Osteocyte (in vitro differentiated cells): ENCODE measurements at regions not wholly inside any gene's neighbourhood (a gene's known extent, or its start where the extent isn't known, plus 50 kb on each side); places are given as distances from the start of the nearest gene placed in this dataset.

Source experiments
- DNase-seq: peaks from one replicate; pipeline ENCODE4 v3.0.0; 2021; ENCODE audit warnings: mixed read lengths; ENCODE audit not compliant: unreplicated experiment; ENCODE audit errors: extremely low spot score
- H3K27ac Mint-ChIP-seq: one replicate; pipeline ENCODE4 v1.8.0; 2021; ENCODE audit warnings: mild to moderate bottlenecking, mixed read lengths; ENCODE audit not compliant: unreplicated experiment
- H3K27me3 Mint-ChIP-seq: one replicate; pipeline ENCODE4 v1.8.0; 2021; ENCODE audit warnings: mixed read lengths; ENCODE audit not compliant: unreplicated experiment
- H3K36me3 Mint-ChIP-seq: one replicate; pipeline ENCODE4 v1.8.0; 2021; ENCODE audit warnings: mixed read lengths; ENCODE audit not compliant: unreplicated experiment
- H3K4me1 Mint-ChIP-seq: one replicate; pipeline ENCODE4 v1.8.0; 2021; ENCODE audit warnings: mixed read lengths; ENCODE audit not compliant: unreplicated experiment
- H3K4me3 Mint-ChIP-seq: one replicate; pipeline ENCODE4 v1.8.0; 2021; ENCODE audit warnings: mild to moderate bottlenecking, moderate library complexity, mixed read lengths; ENCODE audit not compliant: unreplicated experiment
- H3K9me3 Mint-ChIP-seq: one replicate; pipeline ENCODE4 v1.8.0; 2021; ENCODE audit warnings: mixed read lengths; ENCODE audit not compliant: unreplicated experiment
- TF ChIP-seq, protein P1 (sequence below): fragments of 200-600 bp; sonication (generic); IDR thresholded peaks from 2 replicates; pipeline ENCODE4 v1.5.0; 2021; ENCODE audit warnings: antibody characterized with exemption, mild to moderate bottlenecking, moderate library complexity

DNA sequence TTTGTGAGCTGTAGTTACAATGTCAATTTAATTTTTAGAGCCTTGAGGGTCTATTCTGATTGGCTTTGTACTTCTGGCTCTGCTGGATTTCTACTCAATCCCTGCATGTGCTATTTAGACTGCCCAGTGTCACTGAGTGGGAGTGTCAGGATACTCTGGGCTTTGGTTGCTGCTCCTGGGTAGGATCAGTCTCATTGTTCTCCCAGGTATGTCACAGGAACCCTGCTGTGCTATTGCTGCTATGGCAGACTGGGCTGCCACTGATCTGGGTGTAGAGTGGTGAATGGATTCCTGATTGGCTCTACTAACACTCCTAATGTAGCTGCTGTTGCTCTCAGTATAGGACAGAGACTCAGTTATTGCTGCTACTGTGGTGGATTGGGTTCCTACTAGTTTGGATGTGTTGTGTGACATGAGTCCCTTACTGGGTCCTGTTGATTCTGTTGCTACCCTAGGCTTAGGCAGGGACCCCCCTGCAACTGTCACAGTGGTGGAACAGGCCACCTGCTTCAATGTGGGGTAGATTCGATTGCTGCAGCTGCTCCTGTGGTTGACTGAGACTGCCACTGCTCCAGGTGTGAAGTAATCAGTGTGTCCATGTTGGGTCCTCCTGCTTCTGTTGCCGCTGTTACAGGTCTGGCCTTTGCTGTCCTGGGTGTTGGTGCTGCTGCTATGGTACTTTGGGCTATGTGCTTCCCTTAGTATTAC is 707.8 kb upstream of the AMOT start:
- H3K36me3 Mint-ChIP-seq = no peaks in the 10 kb centered on the region
- H3K4me1 Mint-ChIP-seq = no peaks in the 10 kb centered on the region
- peaks cover 3% of the 10 kb centered on the region for H3K9me3 Mint-ChIP-seq
- no peak overlapping the region for H3K27ac Mint-ChIP-seq
- TF ChIP-seq, protein P1, sequence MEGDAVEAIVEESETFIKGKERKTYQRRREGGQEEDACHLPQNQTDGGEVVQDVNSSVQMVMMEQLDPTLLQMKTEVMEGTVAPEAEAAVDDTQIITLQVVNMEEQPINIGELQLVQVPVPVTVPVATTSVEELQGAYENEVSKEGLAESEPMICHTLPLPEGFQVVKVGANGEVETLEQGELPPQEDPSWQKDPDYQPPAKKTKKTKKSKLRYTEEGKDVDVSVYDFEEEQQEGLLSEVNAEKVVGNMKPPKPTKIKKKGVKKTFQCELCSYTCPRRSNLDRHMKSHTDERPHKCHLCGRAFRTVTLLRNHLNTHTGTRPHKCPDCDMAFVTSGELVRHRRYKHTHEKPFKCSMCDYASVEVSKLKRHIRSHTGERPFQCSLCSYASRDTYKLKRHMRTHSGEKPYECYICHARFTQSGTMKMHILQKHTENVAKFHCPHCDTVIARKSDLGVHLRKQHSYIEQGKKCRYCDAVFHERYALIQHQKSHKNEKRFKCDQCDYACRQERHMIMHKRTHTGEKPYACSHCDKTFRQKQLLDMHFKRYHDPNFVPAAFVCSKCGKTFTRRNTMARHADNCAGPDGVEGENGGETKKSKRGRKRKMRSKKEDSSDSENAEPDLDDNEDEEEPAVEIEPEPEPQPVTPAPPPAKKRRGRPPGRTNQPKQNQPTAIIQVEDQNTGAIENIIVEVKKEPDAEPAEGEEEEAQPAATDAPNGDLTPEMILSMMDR = no peak
- no peak for DNase-seq
- no peaks in the 10 kb centered on the region for H3K27me3 Mint-ChIP-seq
- H3K4me3 Mint-ChIP-seq = no peak overlapping the region

DNA sequence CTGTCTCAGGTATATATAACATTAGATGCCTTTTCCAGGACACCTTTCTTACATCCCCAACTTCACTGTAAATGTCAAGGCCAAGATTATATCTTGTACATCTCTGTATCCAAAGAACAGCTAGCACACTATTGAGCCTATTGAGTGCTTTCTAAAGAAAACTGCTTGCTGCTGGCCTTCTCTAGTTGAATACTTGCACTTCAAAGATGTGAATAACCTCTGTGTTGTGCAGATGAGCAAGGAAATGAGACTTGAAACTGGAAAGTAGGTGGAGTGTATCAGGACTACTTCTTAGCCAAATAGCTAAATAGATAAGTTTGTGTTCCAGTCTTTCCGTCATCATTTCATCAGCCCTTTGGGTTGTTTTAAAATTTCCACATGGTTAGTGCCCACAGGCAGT is 704.4 kb upstream of the AMOT start:
- no peaks in the 10 kb centered on the region for H3K27me3 Mint-ChIP-seq
- H3K4me1 Mint-ChIP-seq = no peaks in the 10 kb centered on the region
- no peaks in the 10 kb centered on the region for H3K36me3 Mint-ChIP-seq
- peaks cover 3% of the 10 kb centered on the region for H3K9me3 Mint-ChIP-seq
- TF ChIP-seq, protein P1 = no peak
- H3K27ac Mint-ChIP-seq = no peak overlapping the region
- no peak for DNase-seq
- no peak overlapping the region for H3K4me3 Mint-ChIP-seq

DNA sequence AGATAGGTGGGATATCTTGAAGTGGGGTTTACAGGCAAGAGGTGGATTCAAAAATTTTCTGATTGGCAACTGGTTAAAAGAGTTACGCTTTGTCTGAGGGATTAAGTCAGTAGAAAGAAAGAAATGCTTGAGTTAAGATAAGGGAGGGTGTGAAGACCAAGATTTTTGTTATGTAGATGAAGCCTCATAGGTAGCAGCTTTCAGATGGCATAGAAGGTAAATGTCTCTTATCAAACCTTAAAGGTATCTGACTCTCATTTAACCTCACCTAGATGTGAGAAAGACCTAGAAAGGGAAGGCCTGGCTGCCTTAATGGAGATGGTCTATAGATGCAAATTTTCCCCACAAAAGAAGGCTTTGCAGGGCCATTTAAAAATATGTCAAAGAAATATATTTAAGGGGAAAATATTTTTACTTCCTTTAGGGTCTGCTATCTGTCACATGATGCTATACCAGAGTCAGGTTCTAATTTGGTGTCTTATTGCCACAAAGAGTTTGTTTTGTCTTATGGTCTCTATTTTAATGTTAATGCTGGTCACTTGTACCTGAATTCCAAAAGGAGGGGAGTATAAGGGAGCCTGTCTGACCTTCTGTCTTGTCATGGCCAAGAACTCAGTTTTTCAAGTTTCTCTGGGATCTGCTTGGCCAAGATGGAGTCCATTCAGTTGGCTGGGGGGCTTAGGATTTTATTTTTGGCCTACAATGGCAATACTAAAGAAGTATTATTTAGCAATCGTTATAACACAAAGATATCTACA is 699.1 kb upstream of the AMOT start:
- no peak overlapping the region for H3K27ac Mint-ChIP-seq
- TF ChIP-seq, protein P1 = no peak
- no peak overlapping the region for H3K4me3 Mint-ChIP-seq
- no peaks in the 10 kb centered on the region for H3K4me1 Mint-ChIP-seq
- no peaks in the 10 kb centered on the region for H3K36me3 Mint-ChIP-seq
- DNase-seq = no peak
- H3K27me3 Mint-ChIP-seq = no peaks in the 10 kb centered on the region
- no peaks in the 10 kb centered on the region for H3K9me3 Mint-ChIP-seq

DNA sequence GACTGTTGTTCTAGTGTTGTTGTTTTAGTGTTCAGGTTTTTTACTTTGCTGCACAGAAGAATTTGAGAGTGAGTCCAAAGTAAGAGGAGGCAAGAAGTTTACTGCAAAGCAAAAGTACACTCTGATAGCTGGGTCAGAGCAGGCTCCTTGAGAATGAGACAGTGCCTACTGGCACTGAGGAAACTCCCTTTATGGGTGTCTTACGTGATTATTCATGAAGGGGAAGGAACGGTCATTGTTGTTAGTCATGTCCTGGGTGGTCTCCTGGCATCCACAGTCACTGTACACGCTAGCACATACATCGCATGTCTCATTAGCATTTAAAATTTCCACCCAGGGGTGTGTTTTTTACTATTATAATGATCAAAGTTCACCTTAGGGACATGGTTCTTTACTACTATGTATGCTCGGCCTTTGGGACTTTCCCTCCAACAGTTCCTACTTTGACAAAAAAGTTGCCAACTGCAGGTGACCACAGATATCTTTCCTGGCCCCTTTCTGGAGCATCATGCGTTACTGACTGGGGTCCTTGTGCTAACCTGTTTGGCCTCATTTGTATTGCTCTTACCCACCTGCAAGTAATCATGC is 688.9 kb upstream of the AMOT start:
- H3K27ac Mint-ChIP-seq = no peak overlapping the region
- no peaks in the 10 kb centered on the region for H3K27me3 Mint-ChIP-seq
- no peaks in the 10 kb centered on the region for H3K4me1 Mint-ChIP-seq
- H3K36me3 Mint-ChIP-seq = no peaks in the 10 kb centered on the region
- H3K9me3 Mint-ChIP-seq = no peaks in the 10 kb centered on the region
- DNase-seq = no peak
- no peak overlapping the region for H3K4me3 Mint-ChIP-seq
- TF ChIP-seq, protein P1 = no peak

DNA sequence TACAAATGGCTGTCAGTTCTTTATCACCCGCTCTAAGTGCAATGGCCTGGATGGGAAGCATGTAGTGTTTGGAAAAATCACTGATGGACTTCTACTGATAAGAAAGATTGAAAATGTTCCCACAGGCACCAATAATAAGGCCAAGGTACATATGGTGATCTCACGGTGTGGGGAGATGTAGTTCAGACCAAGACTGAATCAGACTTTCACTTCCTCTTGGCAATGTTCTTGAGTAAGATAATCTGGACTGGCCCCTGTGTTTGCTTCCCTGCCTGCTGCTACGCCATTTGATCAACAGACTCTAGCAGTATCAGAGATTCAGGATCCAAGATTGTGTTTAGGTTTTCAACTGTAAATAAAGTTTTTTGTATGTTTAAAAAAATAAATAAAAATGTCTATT is 682.2 kb upstream of the AMOT start:
- H3K27me3 Mint-ChIP-seq = no peaks in the 10 kb centered on the region
- H3K4me3 Mint-ChIP-seq = no peak overlapping the region
- H3K27ac Mint-ChIP-seq = no peak overlapping the region
- H3K36me3 Mint-ChIP-seq = no peaks in the 10 kb centered on the region
- H3K9me3 Mint-ChIP-seq = no peaks in the 10 kb centered on the region
- no peak for DNase-seq
- TF ChIP-seq, protein P1 = no peak
- H3K4me1 Mint-ChIP-seq = no peaks in the 10 kb centered on the region
